ENCODE measurements at regions not wholly inside any gene's neighbourhood (a gene's known extent, or its start where the extent isn't known, plus 50 kb on each side); places are given as distances from the start of the nearest gene placed in this dataset.

DNA sequence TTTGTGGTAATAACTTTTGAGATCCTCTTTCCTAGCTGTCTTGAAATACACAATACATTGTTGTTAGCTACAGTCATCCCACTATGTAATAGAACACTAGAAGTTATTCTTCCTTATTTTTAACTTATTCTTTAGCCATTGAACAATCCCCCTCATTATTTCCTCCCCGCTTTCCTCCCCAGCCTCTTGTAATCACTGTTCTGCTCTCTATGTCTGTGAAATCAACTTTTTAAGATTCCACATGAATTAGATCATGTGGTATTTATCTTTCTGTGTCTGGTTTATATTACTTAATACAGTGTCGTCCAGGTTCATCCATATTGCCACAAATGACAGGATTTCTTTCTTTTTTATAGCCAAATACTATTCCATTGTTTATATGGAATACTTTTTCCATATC lies 72.9 kb downstream of the SLC10A2 start (continued):
- TF ChIP-seq, protein P1, sequence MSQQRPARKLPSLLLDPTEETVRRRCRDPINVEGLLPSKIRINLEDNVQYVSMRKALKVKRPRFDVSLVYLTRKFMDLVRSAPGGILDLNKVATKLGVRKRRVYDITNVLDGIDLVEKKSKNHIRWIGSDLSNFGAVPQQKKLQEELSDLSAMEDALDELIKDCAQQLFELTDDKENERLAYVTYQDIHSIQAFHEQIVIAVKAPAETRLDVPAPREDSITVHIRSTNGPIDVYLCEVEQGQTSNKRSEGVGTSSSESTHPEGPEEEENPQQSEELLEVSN (IDR thresholded peaks at IDR 0.05), result no peak
- TF ChIP-seq TAF1 (IDR thresholded peaks at IDR 0.05; ENCODE audit: low read depth, low read length) (no peak), SP4 (IDR thresholded peaks at IDR 0.05; ENCODE audit: low read length) (no peak), EP300 (IDR thresholded peaks at IDR 0.05; ENCODE audit: borderline replicate concordance in 1 of 2, low read depth in 2 of 2, low read length in 2 of 2) (no peak), CEBPB (IDR thresholded peaks at IDR 0.05; ENCODE audit: low read depth, low read length) (no peak), ASH2L (IDR thresholded peaks at IDR 0.05; ENCODE audit: low read length) (no peak)

Measured in H1 (cell line).